ENCODE measurements at regions not wholly inside any gene's neighbourhood (a gene's known extent, or its start where the extent isn't known, plus 50 kb on each side); places are given as distances from the start of the nearest gene placed in this dataset.

- TF ChIP-seq, protein P1, sequence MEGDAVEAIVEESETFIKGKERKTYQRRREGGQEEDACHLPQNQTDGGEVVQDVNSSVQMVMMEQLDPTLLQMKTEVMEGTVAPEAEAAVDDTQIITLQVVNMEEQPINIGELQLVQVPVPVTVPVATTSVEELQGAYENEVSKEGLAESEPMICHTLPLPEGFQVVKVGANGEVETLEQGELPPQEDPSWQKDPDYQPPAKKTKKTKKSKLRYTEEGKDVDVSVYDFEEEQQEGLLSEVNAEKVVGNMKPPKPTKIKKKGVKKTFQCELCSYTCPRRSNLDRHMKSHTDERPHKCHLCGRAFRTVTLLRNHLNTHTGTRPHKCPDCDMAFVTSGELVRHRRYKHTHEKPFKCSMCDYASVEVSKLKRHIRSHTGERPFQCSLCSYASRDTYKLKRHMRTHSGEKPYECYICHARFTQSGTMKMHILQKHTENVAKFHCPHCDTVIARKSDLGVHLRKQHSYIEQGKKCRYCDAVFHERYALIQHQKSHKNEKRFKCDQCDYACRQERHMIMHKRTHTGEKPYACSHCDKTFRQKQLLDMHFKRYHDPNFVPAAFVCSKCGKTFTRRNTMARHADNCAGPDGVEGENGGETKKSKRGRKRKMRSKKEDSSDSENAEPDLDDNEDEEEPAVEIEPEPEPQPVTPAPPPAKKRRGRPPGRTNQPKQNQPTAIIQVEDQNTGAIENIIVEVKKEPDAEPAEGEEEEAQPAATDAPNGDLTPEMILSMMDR (IDR thresholded peaks at IDR 0.05): no peak
- TF ChIP-seq POLR2AphosphoS5 (IDR thresholded peaks at IDR 0.05): no peak
- no peak for TF ChIP-seq POLR2A (IDR thresholded peaks at IDR 0.05)
- TF ChIP-seq EP300 (IDR thresholded peaks at IDR 0.05; ENCODE audit: low read depth): no peak
Measured at GRCh38 chr2:181189951-181190350, 209.5 kb downstream of the UBE2E3 start.
